Lower leg skin (tissue), 3 donors: ENCODE measurements at regions not wholly inside any gene's neighbourhood (a gene's known extent, or its start where the extent isn't known, plus 50 kb on each side); places are given as distances from the start of the nearest gene placed in this dataset.

Experiments
- POLR2A ChIP-seq, 2 donors: fragments of 450-650 bp; IDR thresholded peaks; one replicate each; pipeline ENCODE4 v1.6.1; 2016 to 2017; ENCODE audit warnings: antibody characterized with exemption in 2 of 2, mild to moderate bottlenecking in 1 of 2, moderate library complexity in 1 of 2
- TF ChIP-seq, protein P1 (sequence below), 3 donors: fragments of 450-650 bp; IDR thresholded peaks; one replicate each; pipeline ENCODE4 v1.5.1; 2016; ENCODE audit warnings: antibody characterized with exemption in 3 of 3, mild to moderate bottlenecking in 3 of 3, moderate library complexity in 2 of 3

DNA sequence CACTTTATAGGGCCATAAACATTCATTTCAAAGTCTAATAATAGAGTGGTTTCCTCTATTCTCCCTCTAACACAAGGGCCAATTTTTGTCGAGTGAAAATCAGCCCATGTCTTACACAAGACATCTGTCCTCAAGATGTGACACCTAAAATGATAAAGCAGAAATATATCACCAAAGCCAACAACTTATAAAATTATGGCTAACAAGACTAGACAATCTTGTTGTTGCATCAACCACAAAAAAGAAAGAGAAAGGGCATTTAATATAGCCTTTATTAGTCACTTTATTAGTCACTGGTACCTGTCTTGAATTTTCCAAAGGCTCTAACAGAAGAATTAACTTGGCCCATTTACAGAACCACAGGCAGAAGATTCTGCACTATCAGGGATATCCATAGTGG is 161.6 kb downstream of the SMIM20 start:
- TF ChIP-seq, protein P1, sequence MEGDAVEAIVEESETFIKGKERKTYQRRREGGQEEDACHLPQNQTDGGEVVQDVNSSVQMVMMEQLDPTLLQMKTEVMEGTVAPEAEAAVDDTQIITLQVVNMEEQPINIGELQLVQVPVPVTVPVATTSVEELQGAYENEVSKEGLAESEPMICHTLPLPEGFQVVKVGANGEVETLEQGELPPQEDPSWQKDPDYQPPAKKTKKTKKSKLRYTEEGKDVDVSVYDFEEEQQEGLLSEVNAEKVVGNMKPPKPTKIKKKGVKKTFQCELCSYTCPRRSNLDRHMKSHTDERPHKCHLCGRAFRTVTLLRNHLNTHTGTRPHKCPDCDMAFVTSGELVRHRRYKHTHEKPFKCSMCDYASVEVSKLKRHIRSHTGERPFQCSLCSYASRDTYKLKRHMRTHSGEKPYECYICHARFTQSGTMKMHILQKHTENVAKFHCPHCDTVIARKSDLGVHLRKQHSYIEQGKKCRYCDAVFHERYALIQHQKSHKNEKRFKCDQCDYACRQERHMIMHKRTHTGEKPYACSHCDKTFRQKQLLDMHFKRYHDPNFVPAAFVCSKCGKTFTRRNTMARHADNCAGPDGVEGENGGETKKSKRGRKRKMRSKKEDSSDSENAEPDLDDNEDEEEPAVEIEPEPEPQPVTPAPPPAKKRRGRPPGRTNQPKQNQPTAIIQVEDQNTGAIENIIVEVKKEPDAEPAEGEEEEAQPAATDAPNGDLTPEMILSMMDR (IDR thresholded peaks at IDR 0.05), result no peak
- no peak for TF ChIP-seq POLR2A (IDR thresholded peaks at IDR 0.05)
